ENCODE measurements at regions not wholly inside any gene's neighbourhood (a gene's known extent, or its start where the extent isn't known, plus 50 kb on each side); places are given as distances from the start of the nearest gene placed in this dataset.

DNA sequence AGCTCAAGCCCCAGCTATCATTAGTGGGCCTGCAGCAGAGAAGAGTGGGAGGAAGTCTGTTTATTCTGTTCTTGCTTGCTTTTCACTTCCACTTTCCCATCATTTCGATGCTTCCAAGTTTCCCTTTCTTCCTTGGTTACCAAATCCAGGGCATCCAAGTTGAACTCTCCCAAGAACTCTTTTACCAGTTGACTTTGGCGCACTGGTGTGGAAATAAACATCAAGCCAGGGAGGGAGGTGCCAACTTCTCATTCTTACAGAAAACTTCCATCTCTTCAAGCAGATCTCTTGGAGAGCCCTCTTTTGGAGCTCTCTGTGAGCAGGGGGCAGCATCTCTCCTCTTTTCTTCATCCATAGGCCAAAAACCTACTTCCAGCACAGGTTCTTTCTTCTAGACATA, 85.7 kb upstream of the RGS17 start:
- H3K27ac ChIP-seq: no peak overlapping the region
- H3K9ac ChIP-seq (ENCODE audit: low read depth in 2 of 2, low read length in 2 of 2): no peak overlapping the region
- H3K27me3 ChIP-seq: no peaks in the 10 kb centered on the region
- no peak overlapping the region for H3K4me3 ChIP-seq
- no peak for DNase-seq
- intact Hi-C loops (cut with DNase I): no loop called here
- H3K36me3 ChIP-seq: no peaks in the 10 kb centered on the region
- no peaks in the 10 kb centered on the region for H3K4me1 ChIP-seq
- TF ChIP-seq, protein P1, sequence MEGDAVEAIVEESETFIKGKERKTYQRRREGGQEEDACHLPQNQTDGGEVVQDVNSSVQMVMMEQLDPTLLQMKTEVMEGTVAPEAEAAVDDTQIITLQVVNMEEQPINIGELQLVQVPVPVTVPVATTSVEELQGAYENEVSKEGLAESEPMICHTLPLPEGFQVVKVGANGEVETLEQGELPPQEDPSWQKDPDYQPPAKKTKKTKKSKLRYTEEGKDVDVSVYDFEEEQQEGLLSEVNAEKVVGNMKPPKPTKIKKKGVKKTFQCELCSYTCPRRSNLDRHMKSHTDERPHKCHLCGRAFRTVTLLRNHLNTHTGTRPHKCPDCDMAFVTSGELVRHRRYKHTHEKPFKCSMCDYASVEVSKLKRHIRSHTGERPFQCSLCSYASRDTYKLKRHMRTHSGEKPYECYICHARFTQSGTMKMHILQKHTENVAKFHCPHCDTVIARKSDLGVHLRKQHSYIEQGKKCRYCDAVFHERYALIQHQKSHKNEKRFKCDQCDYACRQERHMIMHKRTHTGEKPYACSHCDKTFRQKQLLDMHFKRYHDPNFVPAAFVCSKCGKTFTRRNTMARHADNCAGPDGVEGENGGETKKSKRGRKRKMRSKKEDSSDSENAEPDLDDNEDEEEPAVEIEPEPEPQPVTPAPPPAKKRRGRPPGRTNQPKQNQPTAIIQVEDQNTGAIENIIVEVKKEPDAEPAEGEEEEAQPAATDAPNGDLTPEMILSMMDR (IDR thresholded peaks at IDR 0.05): no peak
- H3K9me3 ChIP-seq: no peaks in the 10 kb centered on the region

DNA sequence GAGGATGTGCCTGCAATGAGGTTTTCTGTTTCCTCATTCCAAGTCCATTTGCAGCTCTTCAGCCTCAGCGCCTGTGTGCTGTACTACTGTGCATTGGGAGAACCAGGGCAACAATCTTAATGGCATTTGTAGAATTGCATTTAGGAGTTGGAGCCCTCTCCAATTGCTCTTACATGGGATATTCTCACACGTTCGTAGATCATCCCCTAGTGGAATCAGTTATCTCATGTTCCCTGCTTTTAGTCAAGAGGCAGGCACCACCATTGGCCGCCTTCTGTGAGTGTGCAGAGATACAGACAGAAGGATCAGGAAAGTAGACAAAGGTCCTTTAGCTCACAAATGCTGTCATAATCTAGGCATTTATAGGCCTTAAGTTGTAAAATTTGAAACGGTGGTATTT, 84.2 kb upstream of the RGS17 start:
- Histone ChIP-seq H3K27ac (no peak overlapping the region), H3K4me3 (no peak overlapping the region), H3K9me3 (no peaks in the 10 kb centered on the region), H3K9ac (ENCODE audit: low read depth in 2 of 2, low read length in 2 of 2) (no peak overlapping the region), H3K4me1 (no peaks in the 10 kb centered on the region), H3K36me3 (no peaks in the 10 kb centered on the region), H3K27me3 (no peaks in the 10 kb centered on the region)
- intact Hi-C loops (cut with DNase I): no loop called here
- TF ChIP-seq, protein P1 (IDR thresholded peaks at IDR 0.05): no peak
- no peak for DNase-seq

DNA sequence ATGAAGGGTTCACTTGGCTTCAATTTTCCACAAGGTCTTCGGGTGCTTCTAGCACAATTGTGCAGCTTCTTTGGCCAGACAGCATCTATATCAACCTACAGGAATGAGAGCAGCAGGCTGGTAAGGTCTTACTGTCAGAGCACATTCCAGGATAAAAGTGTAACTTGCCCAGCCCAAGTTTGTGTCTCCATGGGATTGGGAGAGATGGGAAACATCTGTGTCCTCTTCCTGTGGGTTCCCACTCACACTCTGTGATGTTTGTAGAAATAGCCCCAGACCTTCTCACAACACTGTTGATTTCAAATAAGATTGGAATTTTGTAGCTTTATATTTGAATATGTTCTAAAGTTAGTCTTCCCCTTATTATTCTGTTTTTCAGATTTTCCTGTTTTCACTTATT, 83.4 kb upstream of the RGS17 start:
- Histone ChIP-seq H3K9me3 (no peaks in the 10 kb centered on the region), H3K9ac (ENCODE audit: low read depth in 2 of 2, low read length in 2 of 2) (no peak overlapping the region), H3K27ac (no peak overlapping the region), H3K4me3 (no peak overlapping the region), H3K36me3 (no peaks in the 10 kb centered on the region), H3K27me3 (no peaks in the 10 kb centered on the region), H3K4me1 (no peaks in the 10 kb centered on the region)
- DNase-seq: no peak
- TF ChIP-seq, protein P1 (IDR thresholded peaks at IDR 0.05): no peak
- intact Hi-C loops (cut with DNase I): no loop called here

DNA sequence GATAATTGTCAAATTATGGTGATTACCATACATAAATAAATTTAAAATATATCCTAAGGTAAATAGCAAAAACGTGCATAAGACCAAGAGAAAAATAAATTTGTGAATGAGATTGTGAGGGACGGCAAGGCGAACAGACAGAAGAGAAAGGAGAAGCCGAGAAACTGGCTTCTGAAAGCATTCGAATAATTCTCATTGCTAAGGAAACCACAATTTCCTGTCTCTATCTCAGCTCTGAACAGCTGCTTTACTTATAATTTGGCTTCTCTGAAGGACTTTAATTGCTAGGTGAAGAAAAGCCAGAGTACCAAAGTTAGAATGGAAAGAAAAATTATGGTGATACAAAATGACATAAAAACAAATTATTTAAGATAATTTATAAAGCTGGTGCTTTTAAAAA, 79.0 kb upstream of the RGS17 start:
- Histone ChIP-seq H3K27me3 (no peaks in the 10 kb centered on the region), H3K27ac (no peak overlapping the region), H3K4me1 (no peaks in the 10 kb centered on the region), H3K36me3 (no peaks in the 10 kb centered on the region), H3K4me3 (no peak overlapping the region), H3K9me3 (no peaks in the 10 kb centered on the region), H3K9ac (ENCODE audit: low read depth in 2 of 2, low read length in 2 of 2) (no peak overlapping the region)
- intact Hi-C loops (cut with DNase I): no loop called here
- TF ChIP-seq, protein P1 (IDR thresholded peaks at IDR 0.05): no peak
- DNase-seq: no peak

DNA sequence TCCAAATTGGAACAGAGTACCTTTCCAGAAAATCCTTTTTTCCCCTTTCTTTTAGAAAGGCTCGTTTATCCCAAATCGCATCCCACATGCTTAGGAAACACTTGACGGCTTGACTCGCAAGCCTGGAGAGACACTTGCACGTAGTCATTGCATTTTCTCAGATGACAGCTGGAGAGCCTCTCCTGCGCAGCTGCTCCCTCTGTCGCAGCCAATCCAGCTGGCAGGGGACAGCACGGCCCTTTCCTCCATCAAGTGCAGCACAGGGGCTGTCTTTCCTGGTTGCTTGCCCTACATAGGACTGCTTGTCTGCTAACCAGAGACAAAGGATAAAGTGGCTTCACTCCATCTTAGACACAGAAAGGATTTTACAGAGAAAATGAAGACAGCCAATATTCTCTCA, 77.6 kb upstream of the RGS17 start:
- Histone ChIP-seq H3K9me3 (no peaks in the 10 kb centered on the region), H3K4me1 (no peaks in the 10 kb centered on the region), H3K4me3 (no peak overlapping the region), H3K9ac (ENCODE audit: low read depth in 2 of 2, low read length in 2 of 2) (no peak overlapping the region), H3K27ac (no peak overlapping the region), H3K36me3 (no peaks in the 10 kb centered on the region), H3K27me3 (no peaks in the 10 kb centered on the region)
- intact Hi-C loops (cut with DNase I): no loop called here
- no peak for DNase-seq
- TF ChIP-seq, protein P1 (IDR thresholded peaks at IDR 0.05): no peak

DNA sequence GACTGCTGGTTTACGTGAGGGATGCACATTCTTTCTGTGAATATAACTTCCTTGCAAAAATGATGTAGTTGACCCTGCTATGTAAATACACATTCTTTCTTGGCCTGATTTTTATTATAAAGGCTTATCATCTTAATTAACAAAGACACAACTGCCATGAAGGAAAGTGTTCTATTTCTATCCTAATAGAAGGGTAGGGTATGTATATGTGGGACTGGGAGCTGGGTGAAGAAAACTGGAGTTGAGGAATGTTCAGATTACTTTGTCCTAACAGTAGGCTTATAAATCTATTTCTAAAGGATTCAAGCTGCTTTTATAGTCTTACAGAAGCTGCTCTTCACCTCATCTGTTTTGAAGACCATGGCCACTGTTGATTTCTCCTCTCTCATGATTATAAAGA, 76.5 kb upstream of the RGS17 start:
- H3K27ac ChIP-seq: no peak overlapping the region

More for the DNA sequence above, 76.5 kb upstream of the RGS17 start:
- H3K36me3 ChIP-seq: no peaks in the 10 kb centered on the region
- H3K4me3 ChIP-seq: no peak overlapping the region
- H3K27me3 ChIP-seq: no peaks in the 10 kb centered on the region
- intact Hi-C loops (cut with DNase I): no loop called here
- H3K9me3 ChIP-seq: no peaks in the 10 kb centered on the region
- DNase-seq: no peak
- H3K9ac ChIP-seq (ENCODE audit: low read depth in 2 of 2, low read length in 2 of 2): no peak overlapping the region
- no peaks in the 10 kb centered on the region for H3K4me1 ChIP-seq
- TF ChIP-seq, protein P1 (IDR thresholded peaks at IDR 0.05): no peak
